ENCODE measurements at regions not wholly inside any gene's neighbourhood (a gene's known extent, or its start where the extent isn't known, plus 50 kb on each side); places are given as distances from the start of the nearest gene placed in this dataset.

DNA sequence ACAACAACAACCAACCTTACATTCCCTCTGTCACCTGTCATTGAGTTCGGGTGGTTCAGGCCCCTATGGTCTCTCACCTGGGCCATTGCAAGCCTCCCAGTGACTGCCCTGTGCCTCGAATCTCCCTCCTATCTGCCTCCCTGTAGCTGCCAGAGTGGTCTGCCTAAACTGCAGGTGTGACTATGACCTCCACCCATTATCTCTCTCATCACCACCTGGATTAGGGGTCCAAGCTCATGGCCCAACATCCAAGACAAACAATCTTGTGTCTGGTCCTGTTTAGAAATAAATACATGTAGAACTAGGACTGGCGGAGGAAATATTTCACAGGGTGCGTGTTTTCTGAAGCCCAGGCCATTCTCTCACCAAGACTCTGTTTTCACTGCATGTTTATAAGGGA is 146.6 kb downstream of the HERPUD2 start:
- TF ChIP-seq YY1 (IDR thresholded peaks at IDR 0.05; ENCODE audit: insufficient read depth, insufficient read length) (no peak), ZNF274 (IDR thresholded peaks at IDR 0.05; ENCODE audit: low read depth, low read length) (no peak)

Measured in NT2/D1 (cell line).